ENCODE measurements at regions not wholly inside any gene's neighbourhood (a gene's known extent, or its start where the extent isn't known, plus 50 kb on each side); places are given as distances from the start of the nearest gene placed in this dataset.
A peak's percentile ranks its signal among the peaks of the same experiment; 100 is the strongest.

- DNase-seq, result no peak
Measured at GRCh38 chr5:61744690-61745619, 412.9 kb downstream of the ZSWIM6 start.

GRCh38 chr5:61746831-61747575 is 414.9 kb downstream of the ZSWIM6 start:
- DNase-seq, result no peak

DNA sequence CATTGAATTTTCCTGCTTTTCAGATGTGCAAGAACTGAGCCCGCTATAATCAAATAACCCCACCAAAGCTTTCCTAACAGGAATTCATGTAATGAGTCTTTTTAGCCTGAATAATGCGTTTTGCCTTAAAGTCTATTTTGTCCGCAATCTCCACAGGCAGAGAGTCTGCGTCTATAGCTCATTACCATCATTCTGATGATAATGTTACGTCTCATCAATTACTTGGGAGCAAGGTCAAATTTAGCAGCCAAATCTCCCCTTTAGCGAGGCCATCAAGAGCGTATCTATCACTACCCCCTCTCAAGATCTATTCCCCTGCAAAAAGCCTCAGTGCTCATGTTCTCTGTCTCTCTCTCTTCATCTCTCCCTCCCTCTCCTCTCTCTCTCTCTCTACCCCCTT is 416.1 kb downstream of the ZSWIM6 start:
- DNase-seq, result no peak

DNA sequence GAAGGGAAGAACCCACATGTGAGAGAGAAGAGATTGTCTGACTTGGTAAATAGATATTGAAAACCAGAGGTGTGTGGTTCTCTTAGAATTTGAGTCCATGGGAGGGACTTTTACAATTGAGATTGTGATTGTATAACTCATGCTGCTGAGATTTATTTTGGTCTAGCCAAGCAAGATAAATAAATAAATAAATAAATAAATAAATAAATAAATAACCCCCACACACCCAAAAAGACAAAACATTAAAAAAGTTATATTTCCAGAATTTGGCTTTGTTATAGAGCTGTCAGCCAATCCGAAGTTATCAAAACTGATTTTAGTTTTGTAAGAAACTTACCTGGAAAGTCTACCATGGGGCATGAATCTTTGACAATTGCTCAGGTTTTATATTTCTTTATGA is 416.6 kb downstream of the ZSWIM6 start:
- DNase-seq, result no peak

DNA sequence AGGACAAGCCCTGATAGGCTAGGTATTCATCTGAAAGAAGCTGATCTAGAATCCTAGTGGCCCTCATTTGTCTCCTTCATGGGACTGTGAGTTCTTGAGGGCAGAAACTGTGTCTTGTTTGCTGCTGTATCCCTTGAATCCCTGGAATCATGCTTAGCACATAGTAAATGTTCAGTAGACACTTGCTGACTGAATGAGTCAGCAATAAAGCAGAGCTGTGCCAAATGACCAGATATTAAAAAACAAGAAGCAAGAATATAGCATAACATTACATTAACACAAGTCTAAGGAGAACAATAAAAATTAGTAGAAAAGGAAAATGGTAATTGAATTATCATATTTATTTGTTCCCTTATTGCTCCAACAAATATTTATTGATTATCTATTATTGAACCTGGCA is 420.5 kb downstream of the ZSWIM6 start:
- DNase-seq, result no peak

DNA sequence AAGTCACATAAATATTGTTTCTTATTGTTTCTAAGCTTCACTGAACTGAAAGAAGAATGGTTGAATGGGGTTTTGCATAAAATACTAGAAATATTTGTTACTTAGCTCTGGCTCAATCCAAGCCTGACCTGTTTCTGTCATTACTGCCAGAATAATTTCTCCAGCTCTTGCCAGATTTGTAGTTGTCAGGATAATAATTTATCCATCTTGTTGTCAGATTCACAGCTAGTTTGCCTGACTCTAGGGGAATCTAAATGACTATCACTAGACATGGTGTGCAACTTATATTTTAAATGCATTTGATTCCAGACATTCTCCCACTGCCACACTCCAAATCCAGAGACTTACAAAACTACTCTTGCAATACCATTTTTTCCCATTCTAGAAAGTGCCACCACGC is 422.7 kb downstream of the ZSWIM6 start:
- DNase-seq, result no peak

DNA sequence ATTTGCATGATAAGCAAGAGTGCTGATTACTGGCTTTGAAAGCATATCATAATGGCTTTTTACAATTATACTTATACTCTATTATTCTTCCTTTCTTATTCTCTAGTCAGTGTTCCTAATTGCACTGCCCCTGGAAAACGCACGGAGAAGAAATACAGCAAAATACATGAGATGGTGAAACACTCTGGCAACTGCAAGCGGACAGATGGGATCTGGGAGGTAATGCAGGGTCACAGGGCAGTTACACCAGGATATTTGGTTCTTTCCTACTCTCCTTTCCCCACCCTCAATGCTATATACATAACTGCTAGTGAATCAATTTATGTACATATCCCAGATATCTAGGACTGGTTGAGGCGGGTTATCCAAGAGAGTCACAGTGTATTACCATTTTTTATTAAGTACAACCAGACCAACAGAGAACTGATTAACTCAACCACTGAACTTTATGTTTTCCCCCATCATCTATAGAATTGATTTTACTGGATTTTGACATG is 423.7 kb downstream of the ZSWIM6 start:
- no peak for DNase-seq

DNA sequence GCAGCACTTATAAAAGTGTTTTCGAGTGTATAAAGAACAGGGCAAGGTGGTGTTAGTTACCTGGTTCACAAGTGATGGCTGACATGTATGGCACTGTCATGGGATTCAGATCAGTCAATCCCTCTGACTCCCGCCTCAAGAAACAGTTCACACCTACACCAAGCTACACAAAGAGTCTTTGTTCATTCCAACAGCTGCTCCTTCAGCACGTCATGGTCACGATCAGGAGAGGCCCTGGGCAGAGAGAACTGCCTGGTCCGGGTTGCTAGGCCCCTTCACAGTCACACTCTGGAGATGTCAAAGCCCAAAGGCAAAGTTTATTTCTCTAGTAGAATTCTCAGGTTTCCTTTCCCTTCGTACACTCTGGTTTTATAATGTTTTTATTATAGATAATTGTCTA is 426.7 kb downstream of the ZSWIM6 start:
- DNase-seq, result no peak

DNA sequence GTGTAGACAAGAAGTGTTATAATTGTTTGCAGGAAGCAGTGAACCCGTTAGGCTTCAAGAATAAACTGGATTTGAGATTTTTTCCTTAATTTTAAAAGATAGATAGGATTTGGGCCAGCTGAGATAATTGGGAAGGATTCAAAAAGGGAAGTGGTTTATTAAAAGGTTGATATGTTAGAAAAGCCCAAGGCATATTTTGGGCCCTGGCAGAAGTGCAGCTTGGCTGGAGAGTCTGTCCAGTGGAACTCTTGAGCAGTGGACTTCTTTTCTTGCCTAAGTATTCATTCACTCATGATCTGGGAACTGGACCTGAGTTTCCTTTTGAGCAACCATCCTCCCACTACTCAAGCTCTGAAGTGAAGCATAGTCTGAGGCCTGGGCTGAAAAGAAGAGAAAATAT is 433.4 kb downstream of the ZSWIM6 start:
- no peak for DNase-seq

- DNase-seq, result no peak
Measured at GRCh38 chr5:61766141-61766540, 434.1 kb downstream of the ZSWIM6 start.

DNA sequence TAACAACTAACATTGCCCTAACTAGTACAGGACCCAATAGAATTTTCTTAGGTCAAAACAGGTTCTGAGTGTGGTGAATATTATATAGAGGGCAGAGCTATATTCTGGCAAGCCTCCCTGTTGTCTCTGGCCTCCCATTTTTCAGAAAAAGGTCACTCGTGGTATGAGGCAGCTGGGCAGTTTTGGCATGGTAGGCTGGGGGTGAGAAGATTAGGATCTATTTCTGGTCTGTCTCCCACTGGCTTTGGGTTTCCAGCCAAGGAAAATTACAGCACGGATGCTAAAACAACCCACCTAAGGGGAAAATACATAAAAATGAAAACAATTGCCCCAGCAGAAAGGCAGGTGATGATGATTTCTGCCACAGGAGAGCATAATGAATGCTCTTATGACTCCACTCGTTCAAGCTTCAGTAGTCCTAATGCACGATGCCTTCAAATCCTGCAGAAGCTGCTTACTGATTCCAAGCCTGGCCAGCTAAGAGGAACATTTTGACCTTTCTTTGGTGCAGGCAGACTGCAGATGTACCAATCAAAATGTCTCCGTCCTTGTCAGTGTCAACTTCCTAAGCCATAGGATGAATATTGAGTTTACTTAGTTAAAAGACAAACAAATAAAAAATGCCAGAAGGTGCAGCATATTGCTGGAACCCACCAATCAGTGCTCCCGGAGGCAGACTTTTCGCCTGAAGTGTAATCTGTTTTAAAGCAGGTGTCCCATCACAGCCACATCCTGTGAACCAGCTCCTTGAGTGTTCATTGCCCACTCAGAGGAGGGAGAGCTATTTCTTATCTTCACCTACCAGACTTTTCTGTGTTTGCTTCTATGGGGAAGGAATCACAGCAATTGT is 435.4 kb downstream of the ZSWIM6 start:
- peak; percentile 67 for DNase-seq

DNA sequence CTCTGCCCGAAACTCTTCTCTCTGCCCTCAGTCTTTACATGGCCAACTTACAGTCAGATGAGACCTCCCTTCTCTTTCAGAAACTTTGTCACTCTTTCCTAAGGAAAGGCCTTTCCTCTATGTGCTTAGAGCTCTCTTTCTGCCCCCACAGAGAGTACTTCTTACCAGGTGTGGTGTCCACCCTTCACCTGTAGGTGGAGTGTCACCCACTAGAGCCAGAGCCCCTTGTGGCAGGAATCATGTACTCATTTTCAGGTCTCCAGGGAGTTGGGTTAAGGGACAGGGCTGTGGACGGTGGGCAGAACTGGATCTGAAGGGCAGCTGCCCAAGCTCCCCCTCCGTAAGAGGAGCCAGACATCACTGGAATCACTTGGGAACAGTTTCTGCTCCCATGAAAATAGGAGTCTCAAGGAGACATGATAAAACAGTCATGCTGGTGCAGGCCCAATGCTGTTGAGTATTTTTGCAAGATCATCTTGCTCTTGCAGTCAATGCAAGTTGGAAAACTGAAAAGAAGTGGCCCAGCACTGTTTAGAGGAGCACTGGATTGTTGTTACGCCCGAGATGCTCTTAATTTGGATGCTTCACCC is 436.7 kb downstream of the ZSWIM6 start:
- DNase-seq, result no peak

GRCh38 chr5:61771062-61771461 is 439.0 kb downstream of the ZSWIM6 start:
- no peak for DNase-seq

DNA sequence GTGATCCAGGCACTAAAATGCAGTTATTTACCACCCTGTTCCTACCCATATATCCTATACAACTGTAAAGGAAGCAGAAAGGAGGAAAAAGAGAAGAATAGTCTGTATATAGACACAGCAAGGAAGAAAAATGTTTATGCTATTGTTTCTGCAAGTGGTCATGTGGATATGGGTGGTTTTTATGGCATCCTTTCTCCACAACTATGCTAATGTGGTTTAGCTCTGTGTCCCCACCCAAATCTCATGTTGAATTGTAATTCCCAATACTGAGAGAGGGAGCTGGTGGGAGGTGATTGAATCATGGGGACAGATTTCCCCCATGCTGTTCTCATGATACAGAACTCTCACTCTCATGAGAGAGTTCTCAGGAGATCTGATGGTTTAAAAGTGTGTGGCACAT is 439.8 kb downstream of the ZSWIM6 start:
- DNase-seq, result no peak

- DNase-seq, result no peak
Measured at GRCh38 chr5:61775901-61776300, 443.8 kb downstream of the ZSWIM6 start.

DNA sequence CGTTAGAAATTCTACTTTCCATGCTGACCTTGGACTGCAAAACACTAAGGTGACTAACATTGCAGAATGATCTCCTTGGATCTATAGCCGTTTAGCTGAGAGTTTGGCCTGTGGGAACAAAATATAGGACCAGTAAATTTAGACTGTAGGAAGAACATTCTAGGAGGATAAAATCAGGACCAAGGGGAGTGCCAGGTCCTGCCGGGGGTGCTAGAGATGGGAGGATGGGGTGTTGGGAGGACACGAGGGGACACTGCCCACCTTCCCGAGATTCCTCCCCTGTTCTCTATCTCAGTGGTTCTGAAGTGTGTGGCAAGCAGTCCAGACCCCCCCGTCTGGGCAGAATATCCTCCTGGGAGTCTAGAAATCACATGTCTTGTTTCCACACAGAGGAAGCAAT is 445.2 kb downstream of the ZSWIM6 start:
- DNase-seq, result no peak

GRCh38 chr5:61779743-61780142 is 447.7 kb downstream of the ZSWIM6 start:
- DNase-seq, result no peak

- no peak for DNase-seq
Measured at GRCh38 chr5:61783481-61783880, 451.4 kb downstream of the ZSWIM6 start.

- DNase-seq, result no peak
Measured at GRCh38 chr5:61784341-61784740, 452.3 kb downstream of the ZSWIM6 start.

DNA sequence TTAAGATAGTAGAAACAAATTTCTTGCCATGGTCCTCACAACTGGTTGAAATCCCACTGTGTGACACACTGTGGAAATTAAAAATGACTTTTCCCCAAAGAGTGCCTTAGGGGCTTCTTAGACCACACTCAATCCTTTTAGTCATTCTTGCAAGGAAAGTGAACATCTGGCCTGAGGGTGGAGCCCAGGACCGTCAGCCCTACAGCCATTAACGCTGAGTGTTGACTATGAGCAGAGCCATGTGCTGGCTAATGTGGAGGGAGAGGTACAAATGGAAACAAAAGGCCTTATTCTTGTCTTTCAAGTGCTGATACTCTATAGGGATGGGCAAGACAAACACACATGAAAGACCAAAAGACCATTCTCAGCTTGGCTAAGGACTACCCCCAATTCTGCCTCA is 456.5 kb downstream of the ZSWIM6 start:
- no peak for DNase-seq

DNA sequence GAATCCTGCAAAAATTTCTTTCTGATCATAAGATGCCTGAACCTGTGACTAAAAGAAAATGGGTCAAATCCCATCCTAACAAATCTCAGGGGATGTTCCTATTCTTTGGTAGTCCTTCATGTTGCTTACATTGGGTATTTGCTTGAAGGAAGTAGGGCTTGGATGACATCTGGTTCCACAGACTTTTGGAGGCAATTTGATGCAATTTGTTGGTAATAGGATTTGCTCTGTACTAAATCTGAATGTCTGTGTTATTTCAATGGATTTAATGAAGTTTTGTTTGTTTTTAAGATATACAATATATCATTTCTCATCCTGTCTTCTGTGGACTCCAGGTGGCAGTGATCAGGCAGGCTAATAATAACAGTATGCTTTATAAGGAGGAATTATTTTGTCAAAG is 457.9 kb downstream of the ZSWIM6 start:
- DNase-seq, result no peak

DNA sequence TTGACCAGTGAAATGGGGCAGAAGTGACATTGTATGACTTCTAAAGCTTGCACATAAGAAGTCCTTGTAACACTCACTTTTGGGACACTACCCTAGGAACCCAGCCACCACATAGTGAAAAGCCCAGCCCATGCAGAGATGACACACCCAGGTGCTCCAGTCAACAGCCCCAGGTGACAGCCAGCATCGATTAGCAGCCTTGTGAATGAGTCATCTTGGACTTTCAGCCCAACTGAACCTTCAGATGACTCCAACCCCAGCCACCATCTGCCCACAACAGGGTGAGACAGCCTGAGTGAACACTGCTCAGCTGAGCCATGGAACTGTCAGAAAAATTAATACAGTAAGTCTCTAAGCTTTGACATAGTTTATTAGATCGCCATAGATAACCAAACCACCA is 458.6 kb downstream of the ZSWIM6 start:
- DNase-seq, result no peak

DNA sequence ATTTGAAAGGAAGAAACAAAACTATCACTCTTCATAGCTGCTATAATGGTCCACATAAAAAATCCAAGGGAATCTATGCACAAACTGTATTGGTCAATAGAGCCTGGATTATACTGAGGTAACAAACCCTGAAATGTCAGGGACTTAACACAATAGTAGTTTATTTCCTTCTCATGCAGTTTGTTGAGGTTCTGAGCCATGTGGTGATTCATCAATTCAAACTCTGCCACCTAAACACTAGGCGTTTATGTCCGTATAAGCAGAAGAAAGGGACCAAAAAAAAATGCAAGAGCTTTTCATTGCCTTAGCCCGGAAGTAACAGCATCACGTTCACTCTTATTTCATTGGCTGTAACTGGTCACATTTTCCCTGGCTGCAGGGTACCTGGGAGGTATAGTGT is 464.7 kb downstream of the ZSWIM6 start:
- no peak for DNase-seq

Measured in COR-L47 (cell line).